ENCODE measurements at regions not wholly inside any gene's neighbourhood (a gene's known extent, or its start where the extent isn't known, plus 50 kb on each side); places are given as distances from the start of the nearest gene placed in this dataset.

- H3K27ac ChIP-seq (ENCODE audit: low read depth, low read length), result no peak overlapping the region
- no peak for DNase-seq (ENCODE audit: low read depth, low spot score)
- no peak for TF ChIP-seq CTCF (IDR thresholded peaks at IDR 0.05; ENCODE audit: low read depth, low read length)
- no peaks in the 10 kb centered on the region for H3K27me3 ChIP-seq (ENCODE audit: control insufficient read depth, insufficient read depth, low read length)
- H3K9me3 ChIP-seq (ENCODE audit: control insufficient read depth, insufficient read depth, low read length), result peaks cover 6% of the 10 kb centered on the region
- H3K4me3 ChIP-seq (ENCODE audit: low read depth, low read length), result no peak overlapping the region
- POLR2A ChIA-PET, result no interaction called here
- CTCF ChIA-PET, result no interaction called here
Observed at GRCh38 chr13:39856714-39857113, 201.3 kb downstream of the COG6 start.

- POLR2A ChIA-PET, result no interaction called here
- DNase-seq (ENCODE audit: low read depth, low spot score), result no peak
- no peak for TF ChIP-seq CTCF (IDR thresholded peaks at IDR 0.05; ENCODE audit: low read depth, low read length)
- Histone ChIP-seq H3K9me3 (ENCODE audit: control insufficient read depth, insufficient read depth, low read length) (peaks cover 3% of the 10 kb centered on the region), H3K4me3 (ENCODE audit: low read depth, low read length) (no peak overlapping the region), H3K27me3 (ENCODE audit: control insufficient read depth, insufficient read depth, low read length) (no peaks in the 10 kb centered on the region), H3K27ac (ENCODE audit: low read depth, low read length) (no peak overlapping the region)
- CTCF ChIA-PET, result no interaction called here
Observed at GRCh38 chr13:39858794-39859193, 203.3 kb downstream of the COG6 start.

GRCh38 chr13:39859898-39860297, 204.4 kb downstream of the COG6 start:
- ChIA-PET CTCF (no interaction called here), POLR2A (no interaction called here)

GRCh38 chr13:39862900-39863299, 207.4 kb downstream of the COG6 start:
- CTCF ChIA-PET, result no interaction called here
- Histone ChIP-seq H3K4me3 (ENCODE audit: low read depth, low read length) (no peak overlapping the region), H3K9me3 (ENCODE audit: control insufficient read depth, insufficient read depth, low read length) (no peaks in the 10 kb centered on the region), H3K27me3 (ENCODE audit: control insufficient read depth, insufficient read depth, low read length) (no peaks in the 10 kb centered on the region), H3K27ac (ENCODE audit: low read depth, low read length) (no peak overlapping the region)
- DNase-seq (ENCODE audit: low read depth, low spot score), result no peak
- no peak for TF ChIP-seq CTCF (IDR thresholded peaks at IDR 0.05; ENCODE audit: low read depth, low read length)
- POLR2A ChIA-PET, result no interaction called here

More at GRCh38 chr13:39859898-39860297, 204.4 kb downstream of the COG6 start:
- Histone ChIP-seq H3K4me3 (ENCODE audit: low read depth, low read length) (no peak overlapping the region), H3K27ac (ENCODE audit: low read depth, low read length) (no peak overlapping the region), H3K27me3 (ENCODE audit: control insufficient read depth, insufficient read depth, low read length) (no peaks in the 10 kb centered on the region), H3K9me3 (ENCODE audit: control insufficient read depth, insufficient read depth, low read length) (no peaks in the 10 kb centered on the region; the same call in 1 of the 2 replicates)
- DNase-seq (ENCODE audit: low read depth, low spot score), result no peak
- no peak for TF ChIP-seq CTCF (IDR thresholded peaks at IDR 0.05; ENCODE audit: low read depth, low read length)

- no peak overlapping the region for H3K27ac ChIP-seq (ENCODE audit: low read depth, low read length)
- TF ChIP-seq CTCF (IDR thresholded peaks at IDR 0.05; ENCODE audit: low read depth, low read length), result no peak
- ChIA-PET POLR2A (no interaction called here), CTCF (no interaction called here)
- no peaks in the 10 kb centered on the region for H3K9me3 ChIP-seq (ENCODE audit: control insufficient read depth, insufficient read depth, low read length)
- DNase-seq (ENCODE audit: low read depth, low spot score), result no peak
- H3K27me3 ChIP-seq (ENCODE audit: control insufficient read depth, insufficient read depth, low read length), result no peaks in the 10 kb centered on the region
- H3K4me3 ChIP-seq (ENCODE audit: low read depth, low read length), result no peak overlapping the region
Observed at GRCh38 chr13:39864221-39864620, 208.8 kb downstream of the COG6 start.

Data from AG04450 (cell line).